Caco-2 (cell line): ENCODE measurements at regions not wholly inside any gene's neighbourhood (a gene's known extent, or its start where the extent isn't known, plus 50 kb on each side); places are given as distances from the start of the nearest gene placed in this dataset.

Experiments used
- BruUV-seq: library from RNA; stranded (reverse); fragments of 400-500 nt; replicated peaks from 2 replicates; lab custom pipeline; 2021; lab: Mats Ljungman, UMichigan
- CTCF ChIA-PET: fragments of 300-600 bp; sonication (Branson Sonifier 250); formaldehyde crosslinking; loops from one replicate; lab custom pipeline; 2022; ENCODE audit warnings: antibody characterized with exemption; lab: Charles Lee
- POLR2A ChIA-PET: fragments of 300-600 bp; sonication (Branson Sonifier 250); formaldehyde crosslinking; loops from one replicate; lab custom pipeline; 2022; ENCODE audit warnings: antibody characterized with exemption; lab: Charles Lee
- DNase-seq, 2 experiments: peaks; one replicate each; pipeline versions ENCODE4 v3.0.0 to v3.0.0-alpha.2; 2020 to 2022
- H3K27me3 ChIP-seq: replicated peaks from 2 replicates; pipeline ENCODE4 v1.6.0; 2011; ENCODE audit warnings: low read length; ENCODE audit not compliant: control insufficient read depth, insufficient read depth
- H3K36me3 ChIP-seq: 2 replicates; pipeline ENCODE4 v1.5.1; 2011; ENCODE audit warnings: low read length; ENCODE audit not compliant: control insufficient read depth, insufficient read depth
- H3K4me1 ChIP-seq: fragments of 250-450 bp; sonication (Bioruptor Pico); 2 replicates; pipeline ENCODE4 v1.5.1; 2020; ENCODE audit warnings: mild to moderate bottlenecking
- H3K4me3 ChIP-seq: 2 replicates; pipeline ENCODE4 v1.5.1; 2011; ENCODE audit warnings: low read depth, mild to moderate bottlenecking, control low read depth, low read length
- H3K9me3 ChIP-seq: fragments of 250-450 bp; sonication (Bioruptor Pico); 2 replicates; pipeline ENCODE4 v1.5.1; 2020; ENCODE audit warnings: mild to moderate bottlenecking, moderate library complexity
- H3K27ac Mint-ChIP-seq: one replicate; pipeline ENCODE4 v1.8.0; 2022; ENCODE audit warnings: mixed read lengths; ENCODE audit not compliant: unreplicated experiment
- H3K27me3 Mint-ChIP-seq: one replicate; pipeline ENCODE4 v1.8.0; 2022; ENCODE audit warnings: mixed read lengths; ENCODE audit not compliant: insufficient read depth, unreplicated experiment
- H3K36me3 Mint-ChIP-seq: one replicate; pipeline ENCODE4 v1.8.0; 2022; ENCODE audit warnings: mild to moderate bottlenecking, mixed read lengths; ENCODE audit not compliant: insufficient read depth, unreplicated experiment
- H3K4me1 Mint-ChIP-seq: one replicate; pipeline ENCODE4 v1.8.0; 2022; ENCODE audit warnings: low read depth, mixed read lengths; ENCODE audit not compliant: unreplicated experiment
- H3K4me3 Mint-ChIP-seq: one replicate; pipeline ENCODE4 v1.8.0; 2022; ENCODE audit warnings: mild to moderate bottlenecking, moderate library complexity, mixed read lengths; ENCODE audit not compliant: unreplicated experiment
- H3K9me3 Mint-ChIP-seq: one replicate; pipeline ENCODE4 v1.8.0; 2022; ENCODE audit warnings: mixed read lengths; ENCODE audit not compliant: unreplicated experiment
- intact Hi-C: fragments of 100-400 bp; cut with micrococcal nuclease; formaldehyde crosslinking; loops from one replicate; pipeline ENCODE4 v1.10.0; 2022; ENCODE audit not compliant: unreplicated experiment
- TF ChIP-seq, protein P1 (sequence below), 2 experiments: fragments of 200-600 bp in 1 of 2; IDR thresholded peaks; 1 replicate in 1 of 2; 2 replicates in 1 of 2; pipeline versions ENCODE4 v1.5.1 to v1.8.0; 2011 to 2022; ENCODE audit warnings: antibody characterized with exemption in 1 of 2, control low read depth in 1 of 2, inconsistent platforms in 1 of 2, low read depth in 1 of 2, low read length in 1 of 2, mild to moderate bottlenecking in 1 of 2, moderate library complexity in 1 of 2; ENCODE audit not compliant: insufficient read depth in 1 of 2, severe bottlenecking in 1 of 2, unreplicated experiment in 1 of 2

DNA sequence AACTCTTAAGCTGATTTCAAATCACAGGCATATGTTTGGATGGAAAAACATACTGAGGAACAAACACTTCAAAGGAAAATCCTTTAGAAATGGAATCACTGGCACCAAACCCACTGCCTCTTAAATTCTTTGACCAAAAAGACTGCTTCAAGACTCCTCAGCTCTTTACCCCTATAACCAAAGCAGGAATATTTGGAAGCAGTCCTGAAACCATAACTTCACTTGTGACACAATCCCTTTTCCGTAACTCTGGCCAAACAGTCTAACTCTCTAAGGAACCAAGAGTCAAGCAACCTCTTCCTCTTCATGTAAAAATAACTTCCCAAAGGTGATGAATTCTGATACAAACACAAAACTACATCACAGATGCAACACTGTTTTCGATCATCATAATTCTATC, 104.3 kb downstream of the MTERF1 start:
- CTCF ChIA-PET, result no interaction called here
- no peak for DNase-seq
- Histone ChIP-seq H3K27me3 (no peaks in the 10 kb centered on the region), H3K4me1 (no peaks in the 10 kb centered on the region), H3K9me3 (no peaks in the 10 kb centered on the region), H3K36me3 (no peaks in the 10 kb centered on the region), H3K4me3 (no peak overlapping the region)
- Mint-ChIP-seq H3K36me3 (no peaks in the 10 kb centered on the region), H3K27me3 (peaks cover 3% of the 10 kb centered on the region), H3K4me1 (no peaks in the 10 kb centered on the region), H3K9me3 (no peaks in the 10 kb centered on the region), H3K4me3 (no peak overlapping the region), H3K27ac (no peak overlapping the region)
- TF ChIP-seq, protein P1, sequence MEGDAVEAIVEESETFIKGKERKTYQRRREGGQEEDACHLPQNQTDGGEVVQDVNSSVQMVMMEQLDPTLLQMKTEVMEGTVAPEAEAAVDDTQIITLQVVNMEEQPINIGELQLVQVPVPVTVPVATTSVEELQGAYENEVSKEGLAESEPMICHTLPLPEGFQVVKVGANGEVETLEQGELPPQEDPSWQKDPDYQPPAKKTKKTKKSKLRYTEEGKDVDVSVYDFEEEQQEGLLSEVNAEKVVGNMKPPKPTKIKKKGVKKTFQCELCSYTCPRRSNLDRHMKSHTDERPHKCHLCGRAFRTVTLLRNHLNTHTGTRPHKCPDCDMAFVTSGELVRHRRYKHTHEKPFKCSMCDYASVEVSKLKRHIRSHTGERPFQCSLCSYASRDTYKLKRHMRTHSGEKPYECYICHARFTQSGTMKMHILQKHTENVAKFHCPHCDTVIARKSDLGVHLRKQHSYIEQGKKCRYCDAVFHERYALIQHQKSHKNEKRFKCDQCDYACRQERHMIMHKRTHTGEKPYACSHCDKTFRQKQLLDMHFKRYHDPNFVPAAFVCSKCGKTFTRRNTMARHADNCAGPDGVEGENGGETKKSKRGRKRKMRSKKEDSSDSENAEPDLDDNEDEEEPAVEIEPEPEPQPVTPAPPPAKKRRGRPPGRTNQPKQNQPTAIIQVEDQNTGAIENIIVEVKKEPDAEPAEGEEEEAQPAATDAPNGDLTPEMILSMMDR (IDR thresholded peaks at IDR 0.05; ENCODE audit: insufficient read depth in 1 of 2, low read depth in 1 of 2, low read length in 1 of 2, severe bottlenecking in 1 of 2, unreplicated experiment in 1 of 2), result no peak
- intact Hi-C loops, result no loop called here
- POLR2A ChIA-PET, result no interaction called here
- no TSS peak for BruUV-seq

DNA sequence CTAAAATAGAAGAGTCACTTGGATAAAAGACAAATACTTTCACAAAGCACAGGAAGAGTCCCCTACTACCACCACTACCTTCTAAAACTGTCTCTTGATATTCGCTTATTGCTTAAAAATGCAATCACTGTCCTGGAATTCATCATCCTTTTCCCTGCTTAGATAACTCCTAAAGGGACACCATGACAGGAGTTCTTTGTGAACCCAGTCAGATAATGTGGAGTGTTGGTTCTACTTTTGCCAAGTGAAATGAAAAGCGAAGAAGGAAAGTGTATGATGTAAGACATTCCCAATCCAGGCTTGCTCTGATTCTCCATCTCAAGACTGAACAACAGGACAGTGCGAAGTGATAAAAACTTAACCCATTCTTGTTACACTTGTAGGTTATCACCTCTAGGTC, 103.0 kb downstream of the MTERF1 start:
- no TSS peak for BruUV-seq
- no peaks in the 10 kb centered on the region for H3K36me3 Mint-ChIP-seq
- peaks cover 3% of the 10 kb centered on the region for H3K27me3 Mint-ChIP-seq
- DNase-seq, result no peak
- CTCF ChIA-PET, result no interaction called here
- H3K4me1 Mint-ChIP-seq, result no peaks in the 10 kb centered on the region
- H3K27me3 ChIP-seq, result no peaks in the 10 kb centered on the region
- POLR2A ChIA-PET, result no interaction called here
- H3K27ac Mint-ChIP-seq, result no peak overlapping the region
- H3K4me3 ChIP-seq, result no peak overlapping the region
- no peaks in the 10 kb centered on the region for H3K9me3 ChIP-seq
- TF ChIP-seq, protein P1 (IDR thresholded peaks at IDR 0.05; ENCODE audit: insufficient read depth in 1 of 2, low read depth in 1 of 2, low read length in 1 of 2, severe bottlenecking in 1 of 2, unreplicated experiment in 1 of 2), result no peak
- no peaks in the 10 kb centered on the region for H3K4me1 ChIP-seq
- H3K4me3 Mint-ChIP-seq, result no peak overlapping the region
- H3K36me3 ChIP-seq, result no peaks in the 10 kb centered on the region
- H3K9me3 Mint-ChIP-seq, result no peaks in the 10 kb centered on the region
- intact Hi-C loops, result no loop called here

DNA sequence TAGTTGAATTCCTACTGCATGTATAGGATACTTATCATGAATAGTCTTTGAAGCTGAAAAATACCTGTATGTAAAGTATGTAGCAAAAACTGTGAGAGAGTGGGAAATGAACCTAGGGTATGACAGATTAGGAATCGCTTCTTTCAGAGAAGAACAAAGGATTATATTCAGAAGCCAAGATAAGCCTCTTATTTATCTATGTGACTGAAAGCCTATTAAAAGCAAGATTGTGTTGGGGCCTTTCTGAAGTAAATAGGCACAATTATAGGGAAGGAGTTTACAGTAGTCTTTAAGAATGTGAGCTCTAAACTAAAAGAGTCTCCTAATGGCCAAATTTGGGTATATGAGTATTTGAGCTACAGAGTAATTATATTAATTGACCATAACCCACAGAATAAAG, 102.1 kb downstream of the MTERF1 start:
- no TSS peak for BruUV-seq
- Mint-ChIP-seq H3K4me3 (no peak overlapping the region), H3K27ac (no peak overlapping the region), H3K9me3 (no peaks in the 10 kb centered on the region), H3K27me3 (peaks cover 3% of the 10 kb centered on the region), H3K4me1 (no peaks in the 10 kb centered on the region), H3K36me3 (no peaks in the 10 kb centered on the region)
- no peaks in the 10 kb centered on the region for H3K27me3 ChIP-seq
- H3K4me1 ChIP-seq, result no peaks in the 10 kb centered on the region
- ChIA-PET POLR2A (no interaction called here), CTCF (no interaction called here)
- no peaks in the 10 kb centered on the region for H3K36me3 ChIP-seq
- no peak overlapping the region for H3K4me3 ChIP-seq
- intact Hi-C loops, result no loop called here
- TF ChIP-seq, protein P1 (IDR thresholded peaks at IDR 0.05; ENCODE audit: insufficient read depth in 1 of 2, low read depth in 1 of 2, low read length in 1 of 2, severe bottlenecking in 1 of 2, unreplicated experiment in 1 of 2), result no peak
- no peaks in the 10 kb centered on the region for H3K9me3 ChIP-seq
- no peak for DNase-seq
